Cardiac fibroblast (primary cell): ENCODE measurements at regions not wholly inside any gene's neighbourhood (a gene's known extent, or its start where the extent isn't known, plus 50 kb on each side); places are given as distances from the start of the nearest gene placed in this dataset.

Experiments
- DNase-seq, 2 donors: peaks; one replicate each; pipeline versions ENCODE4 v3.0.0 to v3.0.0-alpha.2; 2010; ENCODE audit warnings: low read depth in 2 of 2
- H3K4me3 ChIP-seq, 2 donors: replicated peaks in 1 of 2; 1 replicate in 1 of 2; 2 replicates in 1 of 2; pipeline ENCODE4 v1.5.1; 2011; ENCODE audit warnings: low read depth in 2 of 2, low read length in 2 of 2, mild to moderate bottlenecking in 2 of 2, moderate library complexity in 1 of 2
- TF ChIP-seq, protein P1 (sequence below): IDR thresholded peaks from one replicate; pipeline ENCODE4 v1.5.1; 2011; ENCODE audit warnings: low read depth, mild to moderate bottlenecking, low read length, inconsistent platforms

DNA sequence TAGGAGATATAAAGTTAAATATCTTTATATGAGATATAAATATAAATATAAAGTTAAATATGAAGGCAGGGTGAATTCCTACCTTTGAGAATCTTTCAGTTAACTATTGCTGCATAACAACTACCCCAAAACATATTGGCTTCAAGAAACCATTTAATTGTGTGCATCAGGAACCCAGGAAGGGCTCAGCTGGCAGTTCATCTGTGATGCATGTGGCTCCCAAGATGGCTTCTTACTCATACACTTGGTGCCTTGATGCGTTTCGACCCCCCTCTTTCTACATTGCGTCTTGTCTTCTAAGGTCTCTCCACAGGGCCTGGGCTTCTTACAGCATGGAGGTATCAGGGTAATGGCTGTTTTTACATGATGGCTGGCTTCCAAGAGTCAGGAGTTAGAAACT lies 253.9 kb upstream of the CRY1 start:
- DNase-seq: no peak
- TF ChIP-seq, protein P1, sequence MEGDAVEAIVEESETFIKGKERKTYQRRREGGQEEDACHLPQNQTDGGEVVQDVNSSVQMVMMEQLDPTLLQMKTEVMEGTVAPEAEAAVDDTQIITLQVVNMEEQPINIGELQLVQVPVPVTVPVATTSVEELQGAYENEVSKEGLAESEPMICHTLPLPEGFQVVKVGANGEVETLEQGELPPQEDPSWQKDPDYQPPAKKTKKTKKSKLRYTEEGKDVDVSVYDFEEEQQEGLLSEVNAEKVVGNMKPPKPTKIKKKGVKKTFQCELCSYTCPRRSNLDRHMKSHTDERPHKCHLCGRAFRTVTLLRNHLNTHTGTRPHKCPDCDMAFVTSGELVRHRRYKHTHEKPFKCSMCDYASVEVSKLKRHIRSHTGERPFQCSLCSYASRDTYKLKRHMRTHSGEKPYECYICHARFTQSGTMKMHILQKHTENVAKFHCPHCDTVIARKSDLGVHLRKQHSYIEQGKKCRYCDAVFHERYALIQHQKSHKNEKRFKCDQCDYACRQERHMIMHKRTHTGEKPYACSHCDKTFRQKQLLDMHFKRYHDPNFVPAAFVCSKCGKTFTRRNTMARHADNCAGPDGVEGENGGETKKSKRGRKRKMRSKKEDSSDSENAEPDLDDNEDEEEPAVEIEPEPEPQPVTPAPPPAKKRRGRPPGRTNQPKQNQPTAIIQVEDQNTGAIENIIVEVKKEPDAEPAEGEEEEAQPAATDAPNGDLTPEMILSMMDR: no peak
- no peak overlapping the region for H3K4me3 ChIP-seq

DNA sequence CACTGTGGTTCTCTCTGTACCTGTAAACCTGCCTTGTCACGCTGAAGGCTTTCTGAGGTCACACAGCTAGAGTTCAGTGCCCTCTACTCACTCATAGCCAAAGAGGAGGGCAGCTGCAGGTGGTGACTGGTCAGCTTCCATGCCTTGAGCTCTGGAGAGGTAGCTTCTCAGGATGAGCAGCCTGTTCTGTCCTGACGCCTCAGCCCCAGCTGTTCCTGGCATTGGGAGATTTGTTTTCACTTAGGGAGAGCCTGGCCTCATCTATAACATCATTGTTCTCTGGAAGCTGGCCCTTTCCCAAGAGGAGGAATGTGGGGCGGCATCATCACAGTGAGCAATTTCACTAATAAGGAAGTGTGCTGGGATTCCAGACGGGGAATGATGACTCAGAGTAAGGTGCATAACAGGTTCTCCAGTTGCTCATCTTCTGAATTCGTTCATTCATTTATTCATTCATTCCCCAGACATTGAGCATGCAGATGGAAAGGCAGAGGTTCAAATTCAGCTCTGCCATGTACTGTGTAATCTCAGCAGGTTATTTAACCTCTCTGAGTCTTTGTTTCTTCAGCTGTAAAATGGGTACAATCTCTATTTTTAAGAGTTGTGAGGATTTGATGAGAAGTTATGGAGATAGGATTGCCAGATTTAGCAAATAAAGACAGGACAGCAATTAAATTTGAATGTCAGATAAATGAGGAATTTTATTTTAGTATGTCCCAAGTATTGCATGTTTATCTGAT lies 255.8 kb upstream of the CRY1 start:
- no peak overlapping the region for H3K4me3 ChIP-seq
- TF ChIP-seq, protein P1: no peak
- DNase-seq: peak; percentile 53 to 82

DNA sequence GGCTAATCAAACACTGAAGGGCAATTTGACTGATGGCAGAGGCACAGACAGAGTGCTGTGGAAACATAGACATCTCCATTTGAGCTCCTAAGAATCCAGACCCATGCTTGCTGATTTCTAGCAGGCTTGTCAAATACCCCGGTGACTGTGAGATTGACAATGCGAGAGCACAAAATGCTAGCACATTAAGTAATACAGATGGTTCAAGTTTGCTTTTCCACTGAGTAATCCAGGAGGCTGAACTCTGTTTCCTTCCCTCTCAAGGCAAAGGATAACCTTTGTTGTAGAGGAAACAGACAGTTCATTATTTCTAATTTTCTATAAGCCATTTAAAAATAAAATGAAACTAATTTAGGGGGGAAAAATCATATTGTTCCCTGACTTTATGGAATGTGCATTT lies 256.5 kb upstream of the CRY1 start:
- H3K4me3 ChIP-seq: no peak overlapping the region
- DNase-seq: no peak
- TF ChIP-seq, protein P1: no peak

DNA sequence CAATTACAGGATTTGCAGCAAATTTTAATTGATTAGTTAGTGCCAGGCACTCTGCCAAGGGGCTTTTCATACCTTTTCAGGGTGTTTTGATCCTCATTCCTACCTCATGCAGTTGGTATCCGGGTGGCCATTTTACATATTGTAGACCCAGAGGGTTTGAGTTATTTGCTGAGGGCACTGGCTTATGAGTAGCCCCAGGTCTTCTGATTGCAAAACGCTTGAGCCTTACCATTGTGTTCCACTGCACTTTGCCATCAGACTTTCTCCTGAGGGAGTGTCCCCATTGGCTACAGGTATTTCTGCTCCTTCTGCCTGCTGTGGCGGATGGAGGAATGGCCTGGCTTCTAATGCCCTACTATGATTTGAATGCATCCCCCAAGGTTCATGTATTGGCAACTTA lies 257.8 kb upstream of the CRY1 start:
- TF ChIP-seq, protein P1: no peak
- DNase-seq: no peak
- H3K4me3 ChIP-seq: no peak overlapping the region

DNA sequence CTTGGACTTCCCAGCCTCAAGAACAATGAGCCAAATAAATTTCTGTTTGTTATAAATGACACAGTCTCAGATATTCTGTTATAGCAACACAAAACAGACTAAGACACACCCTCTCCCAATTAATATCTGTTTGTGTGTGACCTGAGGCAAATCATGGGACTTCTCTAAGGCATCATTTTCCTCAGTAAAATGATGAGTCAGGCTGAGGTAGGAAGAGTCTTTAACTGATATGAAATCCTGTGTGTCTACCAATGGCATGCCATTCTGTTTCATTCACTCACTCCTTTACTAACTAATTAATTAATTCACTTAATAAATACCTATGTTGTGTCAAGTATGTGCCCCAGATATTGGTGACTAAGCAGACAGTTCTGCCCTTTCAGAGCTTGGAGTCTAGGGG lies 258.4 kb upstream of the CRY1 start:
- H3K4me3 ChIP-seq: no peak overlapping the region
- TF ChIP-seq, protein P1: no peak
- DNase-seq: no peak

DNA sequence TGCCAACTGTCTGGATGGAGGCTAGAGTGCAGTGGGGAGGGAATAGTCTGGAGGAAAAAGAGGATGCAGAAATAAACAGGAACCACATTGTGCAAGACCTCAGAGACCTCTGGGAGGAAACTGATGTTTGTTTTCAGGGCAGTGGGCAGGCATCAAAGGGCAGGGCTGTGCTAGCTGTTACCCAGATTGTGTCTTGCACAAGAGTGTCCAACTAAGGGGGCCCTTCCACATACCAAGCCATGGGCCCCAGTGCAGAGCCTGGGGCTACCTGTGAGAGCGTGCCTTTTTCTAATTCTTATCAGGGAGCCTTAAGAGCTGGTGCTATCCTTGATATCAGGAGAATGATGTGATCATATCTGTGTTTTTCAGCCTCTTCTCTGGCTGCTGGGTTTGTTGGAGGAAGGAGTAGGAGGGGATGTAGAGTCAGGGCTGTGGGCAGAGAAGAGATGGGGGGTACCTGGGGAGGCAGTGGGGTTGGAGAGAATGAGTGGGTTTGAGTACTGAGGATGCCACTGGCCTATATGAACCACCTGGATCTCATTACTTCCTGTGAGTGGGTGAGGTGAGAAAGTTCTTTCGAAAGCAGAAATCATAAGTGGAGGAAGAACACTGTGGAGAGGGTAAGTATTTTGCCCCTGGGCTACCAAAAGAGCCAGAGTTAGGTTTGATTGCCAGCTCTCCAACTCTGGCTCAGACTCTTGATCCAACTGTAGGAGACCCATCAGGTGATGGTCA lies 259.2 kb upstream of the CRY1 start:
- H3K4me3 ChIP-seq: no peak overlapping the region
- no peak for DNase-seq
- TF ChIP-seq, protein P1: no peak
